Activated CD8-positive, alpha-beta T cell treated with anti-CD3 and anti-CD28 coated beads for 36 hours (primary cell): ENCODE measurements at regions not wholly inside any gene's neighbourhood (a gene's known extent, or its start where the extent isn't known, plus 50 kb on each side); places are given as distances from the start of the nearest gene placed in this dataset.

ENCODE experiments used
- ATAC-seq: fragments of 200-7000 bp; cut with Tn5 transposase; one replicate; pipeline ENCODE4 v1.10.0; 2021; ENCODE audit warnings: mild to moderate bottlenecking, moderate library complexity
- CTCF ChIA-PET: fragments of 350-600 bp; sonication (Branson Sonifier 250); formaldehyde crosslinking; loops from one replicate; lab custom pipeline; 2021; ENCODE audit warnings: antibody characterized with exemption; lab: Charles Lee
- POLR2A ChIA-PET: fragments of 350-600 bp; sonication (Branson Sonifier 250); formaldehyde crosslinking; loops from one replicate; lab custom pipeline; 2021; ENCODE audit warnings: antibody characterized with exemption; lab: Charles Lee
- DNase-seq: peaks from one replicate; pipeline ENCODE4 v3.0.0-alpha.2; 2020
- H3K27ac Mint-ChIP-seq: one replicate; pipeline ENCODE4 v1.8.0; 2021; ENCODE audit warnings: mild to moderate bottlenecking, mixed read lengths
- H3K27me3 Mint-ChIP-seq: one replicate; pipeline ENCODE4 v1.8.0; 2021; ENCODE audit warnings: mixed read lengths
- H3K36me3 Mint-ChIP-seq: one replicate; pipeline ENCODE4 v1.8.0; 2021; ENCODE audit warnings: low read depth, mixed read lengths
- H3K4me1 Mint-ChIP-seq: one replicate; pipeline ENCODE4 v1.8.0; 2021; ENCODE audit warnings: low read depth, mixed read lengths
- H3K4me3 Mint-ChIP-seq: one replicate; pipeline ENCODE4 v1.8.0; 2021; ENCODE audit warnings: mild to moderate bottlenecking, moderate library complexity, mixed read lengths
- H3K9me3 Mint-ChIP-seq: one replicate; pipeline ENCODE4 v1.8.0; 2021; ENCODE audit warnings: mixed read lengths
- CTCF ChIP-seq: fragments of 200-600 bp; IDR thresholded peaks from one replicate; pipeline ENCODE4 v1.8.0; 2022; ENCODE audit warnings: antibody characterized with exemption, mild to moderate bottlenecking
- intact Hi-C: fragments of 100-400 bp; cut with micrococcal nuclease; formaldehyde crosslinking; loops from one replicate; pipeline ENCODE4 v1.10.0; 2022

- no peak for TF ChIP-seq CTCF
- ChIA-PET POLR2A (no interaction called here), CTCF (interaction anchor here (1.2 kb wide), 1 partner anchor 10 kb away, joined by 3 read pairs; no protein-coding TSS in a partner anchor)
- no peak for DNase-seq
- Mint-ChIP-seq H3K9me3 (no peaks in the 10 kb centered on the region), H3K4me1 (no peaks in the 10 kb centered on the region), H3K36me3 (no peaks in the 10 kb centered on the region), H3K27ac (no peak overlapping the region), H3K27me3 (no peaks in the 10 kb centered on the region), H3K4me3 (no peak overlapping the region)
- intact Hi-C loops: loop anchor here (1.0 kb wide), 1 partner anchor 20 kb away; no protein-coding TSS in a partner anchor
- no peak for ATAC-seq
Observed at GRCh38 chr3:16765661-16766060, 119.1 kb upstream of the PLCL2 start.

- POLR2A ChIA-PET: no interaction called here
- Mint-ChIP-seq H3K36me3 (no peaks in the 10 kb centered on the region), H3K9me3 (no peaks in the 10 kb centered on the region), H3K27me3 (no peaks in the 10 kb centered on the region), H3K4me3 (no peak overlapping the region), H3K27ac (no peak overlapping the region), H3K4me1 (no peaks in the 10 kb centered on the region)
- ATAC-seq (no peak), DNase-seq (no peak)
- no peak for TF ChIP-seq CTCF
- CTCF ChIA-PET: no interaction called here
- intact Hi-C loops: no loop called here
Observed at GRCh38 chr3:16767006-16767405, 117.7 kb upstream of the PLCL2 start.

- CTCF ChIA-PET: no interaction called here
- no peak overlapping the region for H3K27ac Mint-ChIP-seq
Observed at GRCh38 chr3:16768014-16768413, 116.7 kb upstream of the PLCL2 start.

GRCh38 chr3:16768956-16769355 lies 115.8 kb upstream of the PLCL2 start:
- H3K4me3 Mint-ChIP-seq: no peak overlapping the region
- intact Hi-C loops: no loop called here
- no peak overlapping the region for H3K27ac Mint-ChIP-seq
- ChIA-PET POLR2A (no interaction called here), CTCF (no interaction called here)
- H3K27me3 Mint-ChIP-seq: no peaks in the 10 kb centered on the region
- no peak for DNase-seq
- ATAC-seq: no peak
- no peaks in the 10 kb centered on the region for H3K36me3 Mint-ChIP-seq
- peaks cover 5% of the 10 kb centered on the region for H3K4me1 Mint-ChIP-seq
- no peak for TF ChIP-seq CTCF
- H3K9me3 Mint-ChIP-seq: no peaks in the 10 kb centered on the region

More at GRCh38 chr3:16768014-16768413, 116.7 kb upstream of the PLCL2 start:
- H3K9me3 Mint-ChIP-seq: no peaks in the 10 kb centered on the region
- H3K4me3 Mint-ChIP-seq: no peak overlapping the region
- H3K27me3 Mint-ChIP-seq: no peaks in the 10 kb centered on the region
- no peak for TF ChIP-seq CTCF
- no peak for ATAC-seq
- POLR2A ChIA-PET: interaction anchor here (0.6 kb wide), 1 partner anchor 1851 kb away, joined by 3 read pairs; no protein-coding TSS in a partner anchor
- intact Hi-C loops: no loop called here
- peaks cover 4% of the 10 kb centered on the region for H3K4me1 Mint-ChIP-seq
- no peaks in the 10 kb centered on the region for H3K36me3 Mint-ChIP-seq
- DNase-seq: no peak

GRCh38 chr3:16769525-16769924 lies 115.2 kb upstream of the PLCL2 start:
- Mint-ChIP-seq H3K4me3 (no peak overlapping the region), H3K4me1 (peaks cover 9% of the 10 kb centered on the region), H3K36me3 (no peaks in the 10 kb centered on the region), H3K27ac (no peak overlapping the region), H3K27me3 (no peaks in the 10 kb centered on the region), H3K9me3 (no peaks in the 10 kb centered on the region)
- DNase-seq (no peak), ATAC-seq (no peak)
- CTCF ChIA-PET: no interaction called here
- intact Hi-C loops: no loop called here
- no peak for TF ChIP-seq CTCF
- POLR2A ChIA-PET: no interaction called here
